AG08395 (cell line): ENCODE measurements at regions not wholly inside any gene's neighbourhood (a gene's known extent, or its start where the extent isn't known, plus 50 kb on each side); places are given as distances from the start of the nearest gene placed in this dataset.

Experiments used
- DNase-seq: peaks from one replicate; pipeline ENCODE4 v3.0.0; 2012; ENCODE audit warnings: mixed read lengths, low spot score

GRCh38 chr10:21021843-21022594 is 124.9 kb upstream of the NEBL start:
- DNase-seq, result no peak

GRCh38 chr10:21021231-21021630 is 124.1 kb upstream of the NEBL start:
- DNase-seq, result no peak

- no peak for DNase-seq
Measured at GRCh38 chr10:21020545-21020944, 123.4 kb upstream of the NEBL start.

- no peak for DNase-seq
Measured at GRCh38 chr10:21019436-21019835, 122.3 kb upstream of the NEBL start.

GRCh38 chr10:21015851-21016250 is 118.7 kb upstream of the NEBL start:
- no peak for DNase-seq

GRCh38 chr10:21014141-21014540 is 117.0 kb upstream of the NEBL start:
- DNase-seq, result no peak

GRCh38 chr10:21011433-21012018 is 114.4 kb upstream of the NEBL start:
- DNase-seq, result no peak

GRCh38 chr10:21010615-21011014 is 113.5 kb upstream of the NEBL start:
- DNase-seq, result no peak

- no peak for DNase-seq
Measured at GRCh38 chr10:21003240-21003822, 106.2 kb upstream of the NEBL start.

GRCh38 chr10:21002091-21002878 is 105.2 kb upstream of the NEBL start:
- no peak for DNase-seq

GRCh38 chr10:20999699-21000098 is 102.6 kb upstream of the NEBL start:
- no peak for DNase-seq

GRCh38 chr10:20998036-20998435 is 100.9 kb upstream of the NEBL start:
- DNase-seq, result no peak

- DNase-seq, result no peak
Measured at GRCh38 chr10:20995123-20995987, 98.2 kb upstream of the NEBL start.

- no peak for DNase-seq
Measured at GRCh38 chr10:20993830-20994527, 96.9 kb upstream of the NEBL start.

- no peak for DNase-seq
Measured at GRCh38 chr10:20993389-20993788, 96.3 kb upstream of the NEBL start.

GRCh38 chr10:20991526-20991925 is 94.4 kb upstream of the NEBL start:
- no peak for DNase-seq

GRCh38 chr10:20990604-20991003 is 93.5 kb upstream of the NEBL start:
- peak; percentile 53 for DNase-seq

GRCh38 chr10:20988357-20988983 is 91.4 kb upstream of the NEBL start:
- no peak for DNase-seq

- no peak for DNase-seq
Measured at GRCh38 chr10:20986049-20986448, 88.9 kb upstream of the NEBL start.

GRCh38 chr10:20984662-20985061 is 87.6 kb upstream of the NEBL start:
- DNase-seq, result no peak
